ENCODE measurements at regions not wholly inside any gene's neighbourhood (a gene's known extent, or its start where the extent isn't known, plus 50 kb on each side); places are given as distances from the start of the nearest gene placed in this dataset.

- TF ChIP-seq, protein P1, sequence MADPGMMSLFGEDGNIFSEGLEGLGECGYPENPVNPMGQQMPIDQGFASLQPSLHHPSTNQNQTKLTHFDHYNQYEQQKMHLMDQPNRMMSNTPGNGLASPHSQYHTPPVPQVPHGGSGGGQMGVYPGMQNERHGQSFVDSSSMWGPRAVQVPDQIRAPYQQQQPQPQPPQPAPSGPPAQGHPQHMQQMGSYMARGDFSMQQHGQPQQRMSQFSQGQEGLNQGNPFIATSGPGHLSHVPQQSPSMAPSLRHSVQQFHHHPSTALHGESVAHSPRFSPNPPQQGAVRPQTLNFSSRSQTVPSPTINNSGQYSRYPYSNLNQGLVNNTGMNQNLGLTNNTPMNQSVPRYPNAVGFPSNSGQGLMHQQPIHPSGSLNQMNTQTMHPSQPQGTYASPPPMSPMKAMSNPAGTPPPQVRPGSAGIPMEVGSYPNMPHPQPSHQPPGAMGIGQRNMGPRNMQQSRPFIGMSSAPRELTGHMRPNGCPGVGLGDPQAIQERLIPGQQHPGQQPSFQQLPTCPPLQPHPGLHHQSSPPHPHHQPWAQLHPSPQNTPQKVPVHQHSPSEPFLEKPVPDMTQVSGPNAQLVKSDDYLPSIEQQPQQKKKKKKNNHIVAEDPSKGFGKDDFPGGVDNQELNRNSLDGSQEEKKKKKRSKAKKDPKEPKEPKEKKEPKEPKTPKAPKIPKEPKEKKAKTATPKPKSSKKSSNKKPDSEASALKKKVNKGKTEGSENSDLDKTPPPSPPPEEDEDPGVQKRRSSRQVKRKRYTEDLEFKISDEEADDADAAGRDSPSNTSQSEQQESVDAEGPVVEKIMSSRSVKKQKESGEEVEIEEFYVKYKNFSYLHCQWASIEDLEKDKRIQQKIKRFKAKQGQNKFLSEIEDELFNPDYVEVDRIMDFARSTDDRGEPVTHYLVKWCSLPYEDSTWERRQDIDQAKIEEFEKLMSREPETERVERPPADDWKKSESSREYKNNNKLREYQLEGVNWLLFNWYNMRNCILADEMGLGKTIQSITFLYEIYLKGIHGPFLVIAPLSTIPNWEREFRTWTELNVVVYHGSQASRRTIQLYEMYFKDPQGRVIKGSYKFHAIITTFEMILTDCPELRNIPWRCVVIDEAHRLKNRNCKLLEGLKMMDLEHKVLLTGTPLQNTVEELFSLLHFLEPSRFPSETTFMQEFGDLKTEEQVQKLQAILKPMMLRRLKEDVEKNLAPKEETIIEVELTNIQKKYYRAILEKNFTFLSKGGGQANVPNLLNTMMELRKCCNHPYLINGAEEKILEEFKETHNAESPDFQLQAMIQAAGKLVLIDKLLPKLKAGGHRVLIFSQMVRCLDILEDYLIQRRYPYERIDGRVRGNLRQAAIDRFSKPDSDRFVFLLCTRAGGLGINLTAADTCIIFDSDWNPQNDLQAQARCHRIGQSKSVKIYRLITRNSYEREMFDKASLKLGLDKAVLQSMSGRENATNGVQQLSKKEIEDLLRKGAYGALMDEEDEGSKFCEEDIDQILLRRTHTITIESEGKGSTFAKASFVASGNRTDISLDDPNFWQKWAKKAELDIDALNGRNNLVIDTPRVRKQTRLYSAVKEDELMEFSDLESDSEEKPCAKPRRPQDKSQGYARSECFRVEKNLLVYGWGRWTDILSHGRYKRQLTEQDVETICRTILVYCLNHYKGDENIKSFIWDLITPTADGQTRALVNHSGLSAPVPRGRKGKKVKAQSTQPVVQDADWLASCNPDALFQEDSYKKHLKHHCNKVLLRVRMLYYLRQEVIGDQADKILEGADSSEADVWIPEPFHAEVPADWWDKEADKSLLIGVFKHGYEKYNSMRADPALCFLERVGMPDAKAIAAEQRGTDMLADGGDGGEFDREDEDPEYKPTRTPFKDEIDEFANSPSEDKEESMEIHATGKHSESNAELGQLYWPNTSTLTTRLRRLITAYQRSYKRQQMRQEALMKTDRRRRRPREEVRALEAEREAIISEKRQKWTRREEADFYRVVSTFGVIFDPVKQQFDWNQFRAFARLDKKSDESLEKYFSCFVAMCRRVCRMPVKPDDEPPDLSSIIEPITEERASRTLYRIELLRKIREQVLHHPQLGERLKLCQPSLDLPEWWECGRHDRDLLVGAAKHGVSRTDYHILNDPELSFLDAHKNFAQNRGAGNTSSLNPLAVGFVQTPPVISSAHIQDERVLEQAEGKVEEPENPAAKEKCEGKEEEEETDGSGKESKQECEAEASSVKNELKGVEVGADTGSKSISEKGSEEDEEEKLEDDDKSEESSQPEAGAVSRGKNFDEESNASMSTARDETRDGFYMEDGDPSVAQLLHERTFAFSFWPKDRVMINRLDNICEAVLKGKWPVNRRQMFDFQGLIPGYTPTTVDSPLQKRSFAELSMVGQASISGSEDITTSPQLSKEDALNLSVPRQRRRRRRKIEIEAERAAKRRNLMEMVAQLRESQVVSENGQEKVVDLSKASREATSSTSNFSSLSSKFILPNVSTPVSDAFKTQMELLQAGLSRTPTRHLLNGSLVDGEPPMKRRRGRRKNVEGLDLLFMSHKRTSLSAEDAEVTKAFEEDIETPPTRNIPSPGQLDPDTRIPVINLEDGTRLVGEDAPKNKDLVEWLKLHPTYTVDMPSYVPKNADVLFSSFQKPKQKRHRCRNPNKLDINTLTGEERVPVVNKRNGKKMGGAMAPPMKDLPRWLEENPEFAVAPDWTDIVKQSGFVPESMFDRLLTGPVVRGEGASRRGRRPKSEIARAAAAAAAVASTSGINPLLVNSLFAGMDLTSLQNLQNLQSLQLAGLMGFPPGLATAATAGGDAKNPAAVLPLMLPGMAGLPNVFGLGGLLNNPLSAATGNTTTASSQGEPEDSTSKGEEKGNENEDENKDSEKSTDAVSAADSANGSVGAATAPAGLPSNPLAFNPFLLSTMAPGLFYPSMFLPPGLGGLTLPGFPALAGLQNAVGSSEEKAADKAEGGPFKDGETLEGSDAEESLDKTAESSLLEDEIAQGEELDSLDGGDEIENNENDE (IDR thresholded peaks at IDR 0.05; ENCODE audit: insufficient replicate concordance, low read length), result no peak
- no peak for TF ChIP-seq MAX (IDR thresholded peaks at IDR 0.05)
- TF ChIP-seq CTCF (IDR thresholded peaks at IDR 0.05; ENCODE audit: control extremely low read depth in 1 of 3, insufficient read depth in 1 of 3, low read depth in 1 of 3, low read length in 3 of 3), result no peak
- no peak for TF ChIP-seq RFX5 (IDR thresholded peaks at IDR 0.05; ENCODE audit: borderline replicate concordance, low read depth, low read length)
- no peak for TF ChIP-seq RAD21 (IDR thresholded peaks at IDR 0.05 in 1 of 2, conservative IDR thresholded peaks at IDR 0.05 in 1 of 2; ENCODE audit: low read depth in 2 of 2, low read length in 2 of 2)
- TF ChIP-seq MAFK (IDR thresholded peaks at IDR 0.05; ENCODE audit: low read depth, low read length), result no peak
- TF ChIP-seq TAF1 (IDR thresholded peaks at IDR 0.05; ENCODE audit: low read depth, low read length), result no peak
Measured at GRCh38 chr18:52045946-52046675, 293.9 kb upstream of the DCC start (continued).
